Bronchial epithelial cell (primary cell): ENCODE measurements at regions not wholly inside any gene's neighbourhood (a gene's known extent, or its start where the extent isn't known, plus 50 kb on each side); places are given as distances from the start of the nearest gene placed in this dataset.

Source experiments
- DNase-seq: peaks from one replicate; pipeline ENCODE4 v3.0.0-alpha.2; 2010; ENCODE audit warnings: low read depth
- FAIRE-seq: peaks from 2 replicates; lab custom pipeline; 2011; peaks lifted over from hg19 to GRCh38; lab: Jason Lieb, UNC
- H3K27me3 ChIP-seq: 2 replicates; pipeline ENCODE4 v1.5.1; 2011; ENCODE audit warnings: low read length; ENCODE audit not compliant: control insufficient read depth, insufficient read depth
- H3K36me3 ChIP-seq: 2 replicates; pipeline ENCODE4 v1.5.1; 2011; ENCODE audit warnings: low read length; ENCODE audit not compliant: control insufficient read depth, insufficient read depth
- H3K4me3 ChIP-seq: 2 replicates; pipeline ENCODE4 v1.5.1; 2011; ENCODE audit warnings: mild to moderate bottlenecking, low read depth, low read length, control low read depth
- CTCF ChIP-seq: IDR thresholded peaks from 2 replicates; pipeline ENCODE4 v1.5.1; 2011; ENCODE audit warnings: mild to moderate bottlenecking, moderate library complexity, low read length, control low read depth, inconsistent platforms; ENCODE audit not compliant: insufficient read depth, severe bottlenecking

DNA sequence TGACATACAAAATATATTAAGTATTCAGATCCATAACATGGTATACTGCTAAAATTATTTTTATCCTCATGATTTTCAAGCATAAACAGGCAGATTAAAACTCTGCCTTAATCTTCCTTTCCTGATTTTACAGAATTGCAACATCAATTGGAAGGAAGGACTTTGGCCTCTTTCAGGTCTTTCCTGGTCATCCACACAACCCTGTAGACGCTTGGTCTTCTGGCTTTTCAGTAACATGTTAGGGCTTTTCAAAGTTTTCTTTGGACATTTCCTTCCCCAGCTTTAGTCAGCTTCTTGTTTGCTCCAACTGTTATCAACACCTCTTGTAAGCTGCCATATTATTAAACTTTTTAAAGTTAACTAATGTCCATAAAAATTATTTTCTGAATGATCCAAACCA is 1364.9 kb upstream of the NRXN1 start:
- FAIRE-seq (no peak), DNase-seq (no peak)
- Histone ChIP-seq H3K36me3 (no peaks in the 10 kb centered on the region), H3K4me3 (no peak overlapping the region), H3K27me3 (no peaks in the 10 kb centered on the region)
- TF ChIP-seq CTCF, result no peak

- TF ChIP-seq CTCF, result no peak
- Histone ChIP-seq H3K36me3 (no peaks in the 10 kb centered on the region), H3K4me3 (no peak overlapping the region), H3K27me3 (no peaks in the 10 kb centered on the region)
- no peak for DNase-seq
- FAIRE-seq, result no peak
Measured at GRCh38 chr2:52395912-52396311, 1364.0 kb upstream of the NRXN1 start.

- H3K27me3 ChIP-seq, result no peaks in the 10 kb centered on the region
- TF ChIP-seq CTCF, result no peak
- FAIRE-seq (no peak), DNase-seq (no peak)
- H3K4me3 ChIP-seq, result no peak overlapping the region
- no peaks in the 10 kb centered on the region for H3K36me3 ChIP-seq
Measured at GRCh38 chr2:52391621-52392020, 1359.7 kb upstream of the NRXN1 start.

- Histone ChIP-seq H3K27me3 (no peaks in the 10 kb centered on the region), H3K36me3 (no peaks in the 10 kb centered on the region), H3K4me3 (no peak overlapping the region)
- FAIRE-seq (no peak), DNase-seq (no peak)
- TF ChIP-seq CTCF, result no peak
Measured at GRCh38 chr2:52390651-52391050, 1358.7 kb upstream of the NRXN1 start.

- H3K4me3 ChIP-seq, result no peak overlapping the region
- TF ChIP-seq CTCF, result no peak
- no peaks in the 10 kb centered on the region for H3K36me3 ChIP-seq
- DNase-seq, result no peak
- FAIRE-seq, result no peak
- no peaks in the 10 kb centered on the region for H3K27me3 ChIP-seq
Measured at GRCh38 chr2:52387937-52388590, 1356.1 kb upstream of the NRXN1 start.
